Mammary epithelial cell (primary cell): ENCODE measurements at regions not wholly inside any gene's neighbourhood (a gene's known extent, or its start where the extent isn't known, plus 50 kb on each side); places are given as distances from the start of the nearest gene placed in this dataset.

ENCODE experiments used
- EZH2 ChIP-seq: IDR thresholded peaks from 2 replicates; pipeline ENCODE4 v1.6.1; 2012; ENCODE audit warnings: low read length, inconsistent platforms, borderline replicate concordance
- TF ChIP-seq, protein P1 (sequence below), 2 donors: IDR thresholded peaks in 1 of 2; conservative IDR thresholded peaks in 1 of 2; 2 replicates each; pipeline ENCODE4 v1.5.1; 2011 to 2012; ENCODE audit warnings: inconsistent platforms in 2 of 2, low read length in 2 of 2, mild to moderate bottlenecking in 2 of 2, control low read depth in 1 of 2, low read depth in 1 of 2; ENCODE audit not compliant: insufficient read depth in 1 of 2; ENCODE audit errors: extremely low read depth in 1 of 2

- TF ChIP-seq, protein P1, sequence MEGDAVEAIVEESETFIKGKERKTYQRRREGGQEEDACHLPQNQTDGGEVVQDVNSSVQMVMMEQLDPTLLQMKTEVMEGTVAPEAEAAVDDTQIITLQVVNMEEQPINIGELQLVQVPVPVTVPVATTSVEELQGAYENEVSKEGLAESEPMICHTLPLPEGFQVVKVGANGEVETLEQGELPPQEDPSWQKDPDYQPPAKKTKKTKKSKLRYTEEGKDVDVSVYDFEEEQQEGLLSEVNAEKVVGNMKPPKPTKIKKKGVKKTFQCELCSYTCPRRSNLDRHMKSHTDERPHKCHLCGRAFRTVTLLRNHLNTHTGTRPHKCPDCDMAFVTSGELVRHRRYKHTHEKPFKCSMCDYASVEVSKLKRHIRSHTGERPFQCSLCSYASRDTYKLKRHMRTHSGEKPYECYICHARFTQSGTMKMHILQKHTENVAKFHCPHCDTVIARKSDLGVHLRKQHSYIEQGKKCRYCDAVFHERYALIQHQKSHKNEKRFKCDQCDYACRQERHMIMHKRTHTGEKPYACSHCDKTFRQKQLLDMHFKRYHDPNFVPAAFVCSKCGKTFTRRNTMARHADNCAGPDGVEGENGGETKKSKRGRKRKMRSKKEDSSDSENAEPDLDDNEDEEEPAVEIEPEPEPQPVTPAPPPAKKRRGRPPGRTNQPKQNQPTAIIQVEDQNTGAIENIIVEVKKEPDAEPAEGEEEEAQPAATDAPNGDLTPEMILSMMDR (conservative IDR thresholded peaks at IDR 0.05 in 1 of 2, IDR thresholded peaks at IDR 0.05 in 1 of 2; ENCODE audit: extremely low read depth in 1 of 2, insufficient read depth in 1 of 2, low read depth in 1 of 2, low read length in 2 of 2): no peak
- TF ChIP-seq EZH2: no peak
Observed at GRCh38 chr11:21634491-21634890, 558.4 kb upstream of the ANO5 start.
